Stimulated activated CD4-positive, alpha-beta T cell treated with anti-CD3 and anti-CD28 coated beads, Interleukin-2, amount 100 ng/mL, for 4 hours (primary cell): ENCODE measurements at regions not wholly inside any gene's neighbourhood (a gene's known extent, or its start where the extent isn't known, plus 50 kb on each side); places are given as distances from the start of the nearest gene placed in this dataset.
"Not testable (repeated sequence)": the region's sequence is repeated elsewhere in the genome, so short reads cannot be mapped to it uniquely, and the experiment has no call there.

Experiments used
- DNase-seq: peaks from one replicate; pipeline ENCODE4 v3.0.0-alpha.2; 2020; ENCODE audit warnings: low read depth

DNA sequence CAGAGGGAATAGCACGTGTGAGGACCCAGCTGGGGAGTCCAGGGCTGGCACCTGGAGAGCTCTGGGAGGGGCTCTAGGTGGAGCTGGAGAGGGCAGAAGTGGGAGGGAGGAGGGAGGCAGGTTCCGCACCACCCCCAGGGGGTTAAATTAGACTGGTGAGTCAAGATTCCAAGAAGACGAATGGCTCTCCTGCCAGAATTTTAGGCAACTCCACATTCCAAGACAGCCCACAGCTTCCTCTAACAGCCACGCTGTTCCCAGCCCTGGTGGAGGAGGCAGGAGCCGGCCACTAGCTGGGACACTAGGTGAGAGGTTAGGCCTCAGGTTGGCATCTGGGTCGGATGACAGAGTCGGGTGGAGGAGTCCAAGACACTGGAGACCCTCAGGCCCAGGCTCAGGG is 60.2 kb downstream of the TFAP2C start:
- DNase-seq = no peak

GRCh38 chr20:56689852-56690485 is 60.9 kb downstream of the TFAP2C start:
- no peak for DNase-seq

DNA sequence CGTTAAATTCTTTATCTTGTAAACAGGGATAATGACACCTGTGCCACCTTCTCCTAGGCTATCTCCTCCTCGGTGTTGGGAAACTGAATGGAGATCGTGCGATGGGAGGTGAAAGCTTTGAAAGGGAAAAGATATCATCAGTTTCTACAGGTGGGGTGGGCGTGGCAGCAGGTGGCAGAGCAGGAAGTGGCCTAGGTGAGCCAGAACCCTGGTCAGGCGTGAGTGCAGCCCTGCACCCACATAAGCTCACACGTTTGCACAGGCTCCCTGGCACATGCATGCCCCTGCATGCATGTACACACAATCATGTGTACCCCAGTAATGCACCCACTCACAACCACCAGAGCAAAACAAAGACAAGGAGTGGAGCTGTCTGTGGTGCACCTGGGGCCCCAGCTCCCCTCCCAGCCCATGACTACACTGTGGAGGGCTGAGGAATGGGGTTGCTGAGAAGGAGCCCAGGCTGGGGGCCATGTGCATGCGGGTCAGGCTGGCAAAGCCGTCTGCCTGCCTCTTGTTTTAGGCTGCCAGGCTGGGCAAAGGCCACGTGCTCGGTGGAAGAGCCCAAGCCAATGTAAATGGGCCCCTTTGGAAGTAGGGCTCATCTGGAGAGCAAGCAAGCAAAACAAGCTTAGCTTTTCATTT is 61.5 kb downstream of the TFAP2C start:
- DNase-seq = no peak

DNA sequence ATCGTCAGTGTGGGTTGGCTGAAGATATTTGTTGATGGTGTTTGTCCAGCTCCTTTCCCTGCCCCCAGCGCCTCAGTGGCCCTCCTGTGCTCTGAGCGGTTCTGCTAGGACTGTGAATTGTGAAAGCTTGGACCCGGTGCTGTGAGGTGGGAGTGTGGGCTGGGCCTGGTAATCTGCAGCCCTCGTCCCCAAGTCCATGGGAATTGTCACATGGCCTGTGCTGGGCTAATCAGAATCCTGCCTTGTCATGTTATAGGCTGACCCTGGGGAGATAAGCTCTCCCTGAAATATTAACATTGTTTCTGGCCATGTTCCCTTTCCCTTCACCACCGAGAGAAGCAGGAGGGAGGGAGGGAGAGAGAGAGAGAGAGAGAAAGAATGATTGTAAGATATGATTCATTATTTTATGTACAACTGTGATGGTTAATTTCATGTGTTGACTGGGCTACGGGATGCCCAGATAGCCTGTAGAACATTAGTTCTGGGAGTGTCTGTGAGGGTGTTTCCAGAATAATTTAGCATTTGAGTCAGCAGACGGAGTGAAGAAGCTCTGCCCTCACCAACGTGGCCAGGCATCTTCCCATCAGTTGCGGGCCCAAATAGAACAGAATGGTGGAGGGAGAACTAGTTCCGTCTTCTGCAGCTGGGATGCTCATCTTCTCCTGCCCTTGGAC is 62.4 kb downstream of the TFAP2C start:
- no peak for DNase-seq

GRCh38 chr20:56693217-56693616 is 64.1 kb downstream of the TFAP2C start:
- DNase-seq = no peak

DNA sequence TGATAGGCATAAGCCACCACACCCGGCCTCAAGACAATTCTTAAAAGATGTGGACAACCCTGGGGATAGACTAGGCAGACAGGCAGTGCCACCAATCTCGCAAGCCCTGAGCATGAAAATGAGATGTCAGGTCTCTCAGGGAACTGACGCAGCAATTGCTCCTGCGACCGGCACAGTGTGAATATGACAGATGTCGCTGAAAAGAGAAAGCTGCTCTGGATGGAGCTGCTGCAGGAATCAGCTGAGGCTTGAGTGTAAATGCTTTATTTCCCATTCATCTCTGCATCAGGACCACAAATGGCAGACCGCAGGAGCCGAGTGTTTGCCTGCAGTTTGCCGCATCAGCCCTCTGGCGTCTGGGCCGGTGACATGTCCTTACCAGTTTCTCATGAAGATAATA is 68.4 kb downstream of the TFAP2C start:
- no peak for DNase-seq

GRCh38 chr20:56698297-56698696 is 69.2 kb downstream of the TFAP2C start:
- DNase-seq = no peak

- DNase-seq = no peak
These were observed 69.6 kb downstream of the TFAP2C start for GRCh38 chr20:56698749-56699148.

- DNase-seq = no peak
These were observed 74.1 kb downstream of the TFAP2C start for GRCh38 chr20:56702931-56703840.

DNA sequence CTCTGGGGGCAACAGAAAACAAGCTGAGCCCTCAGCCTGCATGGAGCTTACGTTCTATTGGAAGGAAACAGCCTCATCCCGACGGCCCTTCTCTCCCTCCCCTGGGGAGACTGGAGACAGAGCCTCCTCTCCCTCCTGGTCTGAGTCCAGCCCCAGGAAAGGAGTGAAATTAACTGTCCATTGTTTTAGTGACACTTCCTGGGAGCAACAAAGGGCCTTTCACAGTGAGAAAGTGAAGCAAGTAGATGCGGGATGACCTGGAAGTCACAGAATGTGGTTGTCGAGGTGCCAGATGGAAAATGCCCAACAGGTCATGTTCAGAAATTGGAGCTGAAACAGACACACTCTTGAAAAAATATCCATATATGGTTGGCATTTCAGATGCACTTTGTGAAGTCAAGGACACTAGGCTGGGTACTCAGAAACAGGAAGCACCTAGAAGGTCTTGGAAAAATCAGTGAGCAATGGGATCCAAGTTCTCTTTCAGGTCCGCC is 77.8 kb downstream of the TFAP2C start:
- DNase-seq = no peak

- no peak for DNase-seq
These were observed 79.9 kb downstream of the TFAP2C start for GRCh38 chr20:56708991-56709390.

DNA sequence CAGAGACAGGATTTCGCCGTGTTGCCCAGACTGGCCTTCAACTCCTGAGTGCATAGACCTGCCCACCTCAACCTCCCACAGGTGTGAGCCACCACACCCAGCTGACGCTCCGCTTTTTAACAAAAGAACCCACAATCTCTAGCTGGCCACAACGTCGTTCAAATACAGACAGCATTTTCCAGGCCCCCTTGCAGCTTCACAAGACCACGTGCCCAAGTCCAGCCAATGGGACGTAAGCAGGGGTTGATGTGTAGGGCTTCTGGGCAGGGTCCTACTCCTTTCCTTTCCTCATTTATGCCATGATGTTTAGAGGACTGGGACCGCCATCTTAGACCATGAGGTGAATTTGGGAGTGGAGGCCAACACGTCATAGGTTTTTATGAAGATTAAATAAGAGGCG is 81.0 kb downstream of the TFAP2C start:
- DNase-seq = no peak

- DNase-seq = not testable (repeated sequence)
These were observed 81.5 kb downstream of the TFAP2C start for GRCh38 chr20:56710577-56710976.

- DNase-seq = no peak
These were observed 81.9 kb downstream of the TFAP2C start for GRCh38 chr20:56711018-56711417.

DNA sequence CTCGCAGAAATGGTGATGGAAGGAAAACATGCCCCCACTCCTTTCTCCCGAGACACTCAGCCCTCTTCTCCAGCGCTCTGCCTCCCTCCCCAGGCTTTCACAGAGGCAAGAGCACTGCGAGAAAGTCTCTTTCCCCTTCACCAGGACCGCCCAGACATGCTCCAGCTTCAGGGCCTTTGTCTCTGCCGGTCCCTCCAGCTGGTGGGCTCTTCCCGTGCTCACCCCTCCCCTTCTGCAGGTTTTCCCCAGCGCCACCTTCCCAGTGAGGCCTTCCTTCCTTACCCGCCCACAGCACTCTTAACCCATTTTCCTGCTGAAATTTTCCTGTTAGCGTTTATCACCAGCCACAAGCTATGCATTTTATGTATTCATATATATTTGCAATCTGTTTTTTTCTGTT is 86.2 kb downstream of the TFAP2C start:
- DNase-seq = no peak

DNA sequence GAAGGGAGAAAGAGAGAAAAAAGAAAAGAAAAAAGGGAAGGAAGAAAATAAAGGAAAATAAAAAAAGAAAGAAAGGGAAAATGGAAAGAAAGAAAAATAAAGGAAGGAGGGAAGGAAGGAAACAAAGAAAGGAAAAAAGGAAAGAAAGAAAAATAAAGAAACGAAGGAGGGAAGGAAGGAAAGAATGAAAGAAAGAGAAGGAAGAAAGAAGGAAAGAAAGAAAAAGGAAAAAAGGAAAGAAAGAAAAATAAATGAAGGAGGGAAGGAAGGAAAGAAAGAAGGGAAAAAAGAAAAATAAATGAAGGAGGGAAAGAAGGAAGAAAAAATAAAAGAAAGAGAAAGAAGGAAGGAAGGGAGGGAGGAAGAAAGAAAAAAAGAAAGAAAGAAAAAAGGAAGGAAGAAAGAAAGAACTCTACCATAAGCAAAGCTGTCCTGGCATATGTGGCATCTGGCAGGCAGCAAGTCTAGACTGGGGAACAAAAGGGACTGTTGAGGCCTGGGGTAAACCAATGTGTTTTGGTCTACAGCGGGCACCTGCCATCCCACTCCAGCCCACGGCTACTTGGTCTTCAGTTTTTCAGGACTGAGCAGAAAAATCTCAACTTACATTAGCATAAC is 86.9 kb downstream of the TFAP2C start:
- no peak for DNase-seq

GRCh38 chr20:56716806-56717205 is 87.7 kb downstream of the TFAP2C start:
- no peak for DNase-seq

DNA sequence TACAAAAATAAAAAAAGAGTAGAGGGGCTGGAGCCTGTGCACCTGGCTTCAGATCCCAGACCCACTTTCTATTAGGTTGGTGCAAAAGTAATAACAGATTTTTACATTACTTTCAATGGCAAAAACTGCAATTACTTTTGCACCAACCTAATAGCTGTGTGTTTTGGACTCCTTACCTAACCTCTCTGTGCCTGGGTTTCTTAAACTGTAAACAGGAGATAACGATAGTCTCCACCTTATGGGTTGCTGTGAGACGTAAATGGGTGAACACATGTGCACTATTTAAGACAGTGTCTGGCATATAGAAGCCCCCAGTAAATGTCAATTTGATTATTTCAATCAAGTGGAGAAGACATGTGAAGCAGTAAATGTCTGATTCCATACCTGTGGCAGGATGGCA is 89.7 kb downstream of the TFAP2C start:
- DNase-seq = no peak

DNA sequence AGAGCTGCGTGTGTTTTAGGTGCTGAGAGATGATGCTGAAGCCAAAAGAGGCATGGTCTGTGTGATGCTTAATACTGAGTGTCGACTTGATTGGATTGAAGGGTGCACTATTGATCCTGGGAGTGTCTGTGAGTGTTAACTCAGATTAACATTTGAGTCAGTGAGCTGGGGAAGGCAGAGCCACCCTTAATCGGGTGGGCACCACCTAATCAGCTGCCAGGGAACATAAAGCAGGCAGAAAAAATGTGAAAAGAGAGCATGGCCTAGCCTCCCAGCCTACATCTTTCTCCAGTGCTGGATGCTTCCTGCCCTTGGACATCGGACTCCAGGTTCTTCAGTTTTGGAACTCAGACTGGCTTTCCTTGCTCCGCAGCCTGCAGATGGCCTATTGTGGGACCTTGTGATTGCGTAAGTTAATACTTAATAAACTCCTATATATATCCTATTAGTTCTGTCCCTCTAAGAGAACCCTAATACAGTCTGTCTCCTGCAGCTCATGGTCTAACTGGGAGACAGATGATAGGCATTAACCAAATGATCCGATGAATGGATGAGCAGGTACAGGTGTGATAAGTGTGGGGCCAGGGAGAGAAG is 91.6 kb downstream of the TFAP2C start:
- DNase-seq = no peak

GRCh38 chr20:56722042-56722441 is 92.9 kb downstream of the TFAP2C start:
- DNase-seq = no peak

DNA sequence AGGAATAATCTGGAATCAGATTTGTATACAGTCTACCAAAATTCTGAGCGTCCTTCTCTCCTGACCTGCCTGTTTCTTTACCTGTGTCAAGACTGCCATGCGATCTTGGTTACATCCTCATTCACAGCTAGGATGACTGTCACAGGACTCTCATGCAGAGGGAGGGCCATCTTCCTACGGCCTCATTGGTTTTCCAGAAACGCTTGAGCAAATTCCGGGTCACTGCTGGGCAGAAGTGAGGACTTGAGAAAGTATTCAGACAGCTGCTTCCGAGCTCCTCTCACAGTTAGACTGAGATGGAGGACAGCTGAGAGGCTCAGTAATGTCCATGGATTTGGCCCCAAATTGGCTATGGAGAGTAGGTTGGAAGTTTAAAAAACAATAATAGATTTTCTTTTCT is 94.2 kb downstream of the TFAP2C start:
- DNase-seq = no peak
